Left ventricle myocardium inferior (tissue), 1 donor: ENCODE measurements at regions not wholly inside any gene's neighbourhood (a gene's known extent, or its start where the extent isn't known, plus 50 kb on each side); places are given as distances from the start of the nearest gene placed in this dataset.

ENCODE experiments used
- DNase-seq: peaks from one replicate; pipeline ENCODE4 v3.0.0-alpha.2; 2020
- H3K27ac ChIP-seq: fragments of 200-600 bp; replicated peaks from 2 replicates; pipeline ENCODE4 v1.8.0; 2021
- H3K27me3 ChIP-seq: fragments of 200-600 bp; 2 replicates; pipeline ENCODE4 v1.8.0; 2021; ENCODE audit warnings: low read depth
- H3K36me3 ChIP-seq: fragments of 200-600 bp; 2 replicates; pipeline ENCODE4 v1.8.0; 2021
- H3K4me1 ChIP-seq: fragments of 200-600 bp; 2 replicates; pipeline ENCODE4 v1.8.0; 2021
- H3K4me3 ChIP-seq: fragments of 200-600 bp; 2 replicates; pipeline ENCODE4 v1.8.0; 2021; ENCODE audit warnings: mild to moderate bottlenecking, moderate library complexity
- H3K9me3 ChIP-seq: fragments of 200-600 bp; replicated peaks from 2 replicates; pipeline ENCODE4 v1.8.0; 2021
- CTCF ChIP-seq: fragments of 200-600 bp; IDR thresholded peaks from 2 replicates; pipeline ENCODE4 v1.8.0; 2021; ENCODE audit warnings: antibody characterized with exemption, mild to moderate bottlenecking, borderline replicate concordance
- intact Hi-C: fragments of 100-400 bp; cut with micrococcal nuclease; formaldehyde crosslinking; loops from one replicate; pipeline ENCODE4 v1.11.0; 2022
- donor health status: DM: no; HTN: yes; CAD: no; lungs with severe emphysema.

GRCh38 chr11:30172883-30173311 lies 57.9 kb upstream of the FSHB start:
- Histone ChIP-seq H3K27ac (no peak overlapping the region), H3K27me3 (no peaks in the 10 kb centered on the region), H3K9me3 (no peaks in the 10 kb centered on the region), H3K4me1 (no peaks in the 10 kb centered on the region), H3K36me3 (no peaks in the 10 kb centered on the region), H3K4me3 (no peak overlapping the region)
- DNase-seq = no peak
- intact Hi-C loops = no loop called here
- no peak for TF ChIP-seq CTCF

GRCh38 chr11:30174265-30175020 lies 56.4 kb upstream of the FSHB start:
- no peak for TF ChIP-seq CTCF
- intact Hi-C loops = no loop called here
- no peaks in the 10 kb centered on the region for H3K27me3 ChIP-seq
- H3K4me1 ChIP-seq = no peaks in the 10 kb centered on the region
- DNase-seq = no peak
- no peak overlapping the region for H3K4me3 ChIP-seq
- no peaks in the 10 kb centered on the region for H3K9me3 ChIP-seq
- no peak overlapping the region for H3K27ac ChIP-seq
- no peaks in the 10 kb centered on the region for H3K36me3 ChIP-seq
